Daoy (cell line): ENCODE measurements at regions not wholly inside any gene's neighbourhood (a gene's known extent, or its start where the extent isn't known, plus 50 kb on each side); places are given as distances from the start of the nearest gene placed in this dataset.
"Not testable (repeated sequence)": the region's sequence is repeated elsewhere in the genome, so short reads cannot be mapped to it uniquely, and the experiment has no call there.

Experiments
- DNase-seq: peaks from one replicate; pipeline ENCODE4 v3.0.0-alpha.2; 2015; ENCODE audit warnings: low read depth

GRCh38 chr15:77877869-77878577 lies 199.5 kb downstream of the TBC1D2B start:
- no peak for DNase-seq

- not testable (repeated sequence) for DNase-seq
Measured at GRCh38 chr15:77876107-77876820, 201.2 kb downstream of the TBC1D2B start.

DNA sequence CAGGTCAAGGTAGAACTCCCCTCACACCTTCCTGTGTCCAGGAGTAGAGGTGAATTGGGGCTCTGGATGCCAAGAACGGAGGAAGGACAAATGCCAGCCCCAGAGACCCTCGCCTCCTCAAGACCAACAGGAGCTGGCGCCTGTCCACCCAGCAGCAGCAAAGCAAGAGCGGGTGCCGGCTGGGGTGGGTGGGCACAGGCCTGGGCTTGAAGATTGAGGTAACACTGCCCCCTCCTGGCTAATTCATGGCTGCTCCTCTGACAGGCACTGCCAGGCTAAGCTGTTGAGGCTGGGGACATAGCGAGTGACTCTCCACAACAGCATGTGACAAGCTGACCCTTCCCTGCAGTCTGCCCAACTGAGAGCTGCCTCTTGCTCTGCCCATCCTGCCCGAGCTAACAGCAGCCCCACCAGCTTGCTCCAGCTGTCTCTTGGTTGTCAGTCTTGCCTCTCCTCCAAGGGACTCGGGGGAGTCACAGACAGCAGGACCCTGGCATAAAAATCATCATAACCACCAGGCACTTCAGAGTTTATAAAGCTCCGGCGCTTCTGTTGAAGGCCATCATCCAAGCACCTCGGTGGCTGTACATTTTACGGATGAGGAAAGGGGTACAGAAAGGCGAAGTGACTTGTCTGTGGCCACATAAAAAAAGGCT lies 202.3 kb downstream of the TBC1D2B start:
- peak; percentile 63 for DNase-seq

DNA sequence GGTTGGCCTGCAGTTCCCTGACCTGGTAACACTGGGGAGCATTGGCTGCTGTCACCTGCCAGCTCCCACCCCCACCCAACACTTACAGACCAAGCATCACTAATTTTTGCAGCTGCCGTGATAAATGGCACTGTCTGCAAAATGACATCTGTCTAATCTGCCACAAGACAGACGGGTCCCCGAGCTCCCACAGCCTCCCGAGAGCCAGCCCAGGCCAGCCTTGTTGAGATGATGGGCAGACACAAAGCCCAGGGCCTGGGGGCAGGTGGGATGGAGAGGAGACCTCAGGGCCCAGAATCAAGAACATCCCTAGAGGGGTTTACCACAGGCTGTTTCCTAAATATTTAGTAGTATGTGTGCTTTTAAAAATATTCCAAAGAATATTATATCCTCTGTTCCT lies 203.4 kb downstream of the TBC1D2B start:
- no peak for DNase-seq

DNA sequence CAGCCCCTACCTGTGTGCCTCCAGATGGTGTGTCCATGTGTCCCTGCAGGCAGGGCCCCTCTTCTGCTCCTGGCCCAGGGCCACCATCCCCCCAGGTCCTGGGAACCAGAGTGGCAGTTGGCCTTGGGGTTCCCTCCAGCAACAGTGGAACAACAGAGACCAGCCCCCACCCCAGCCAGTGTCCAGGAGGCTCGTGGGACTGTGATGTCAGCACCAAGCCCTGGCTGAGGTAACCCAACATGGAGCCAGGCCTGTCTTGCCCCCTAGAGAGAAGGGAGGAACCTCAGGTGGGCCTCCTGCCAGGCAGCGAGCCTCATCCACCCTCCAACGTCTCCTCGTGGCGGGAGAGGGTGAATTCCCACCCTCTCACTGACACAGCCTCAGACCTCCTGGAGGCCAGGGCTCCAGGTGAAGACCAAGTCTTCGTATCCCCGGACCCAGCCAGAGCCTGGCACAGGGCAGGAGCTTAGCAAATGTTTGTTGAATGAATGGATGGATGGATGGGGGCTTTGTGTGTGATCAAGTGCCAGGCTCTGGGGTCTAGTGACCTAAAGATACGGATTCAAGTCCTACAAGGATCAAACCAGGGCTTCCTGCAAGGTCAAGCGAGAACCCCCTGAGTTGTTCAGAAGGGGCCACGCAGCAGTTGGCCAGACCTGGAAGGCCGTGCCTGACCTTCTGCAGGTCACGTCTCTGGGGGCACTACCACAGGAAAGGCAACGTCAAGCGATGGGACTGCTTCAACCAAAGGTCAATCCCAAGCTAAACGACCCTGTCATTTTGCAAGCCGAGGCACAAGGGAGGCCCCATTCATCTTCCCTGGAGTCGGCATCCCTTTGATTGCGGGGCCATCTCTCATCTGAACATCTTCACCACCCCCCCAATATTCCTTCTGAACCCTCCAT lies 204.7 kb downstream of the TBC1D2B start:
- DNase-seq: not testable (repeated sequence)

GRCh38 chr15:77871852-77872371 lies 205.6 kb downstream of the TBC1D2B start:
- no peak for DNase-seq

GRCh38 chr15:77870195-77871065 lies 207.1 kb downstream of the TBC1D2B start:
- peak; percentile 72 for DNase-seq

DNA sequence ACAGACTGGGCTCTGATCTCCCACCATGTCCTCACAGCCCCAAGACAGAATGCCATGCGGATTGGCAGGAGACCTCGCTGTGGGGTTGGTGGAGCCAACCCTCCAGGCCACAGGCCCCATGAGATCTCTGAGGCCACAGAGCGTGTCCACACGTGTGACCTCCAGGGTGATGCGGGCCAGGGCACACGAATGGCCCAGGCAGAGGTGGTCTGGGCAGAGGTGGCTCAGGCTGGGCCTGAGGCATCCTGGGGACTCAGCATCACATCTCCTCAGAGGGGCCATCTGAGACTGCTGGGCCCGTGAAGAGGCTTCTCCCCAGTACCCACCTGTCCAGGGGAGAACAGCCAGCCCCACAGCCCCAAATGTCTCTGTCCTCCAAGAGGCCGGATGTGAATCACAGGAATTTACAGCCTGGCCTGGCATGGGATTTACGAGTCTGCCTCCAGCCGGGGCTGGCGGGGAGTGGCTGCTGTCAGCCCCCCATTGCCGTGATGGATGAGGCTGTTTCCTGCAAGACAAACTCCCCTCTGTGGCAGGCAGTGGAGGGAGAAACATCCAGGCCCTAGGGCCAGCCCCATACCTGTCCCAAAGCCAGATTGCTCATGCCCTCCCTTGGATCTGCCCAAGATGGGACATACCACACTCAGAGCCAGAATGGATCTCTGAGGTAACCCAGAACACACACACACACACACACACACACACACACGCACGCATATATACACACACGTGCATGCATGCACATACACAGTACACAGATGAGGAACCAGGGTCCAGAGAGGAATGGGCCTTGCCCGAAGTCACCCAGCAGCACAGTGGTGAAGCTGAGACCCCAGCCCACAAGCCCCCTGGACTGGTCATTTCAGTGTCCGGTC lies 208.3 kb downstream of the TBC1D2B start:
- peak; percentile 88 for DNase-seq

GRCh38 chr15:77868048-77868629 lies 209.4 kb downstream of the TBC1D2B start:
- not testable (repeated sequence) for DNase-seq

DNA sequence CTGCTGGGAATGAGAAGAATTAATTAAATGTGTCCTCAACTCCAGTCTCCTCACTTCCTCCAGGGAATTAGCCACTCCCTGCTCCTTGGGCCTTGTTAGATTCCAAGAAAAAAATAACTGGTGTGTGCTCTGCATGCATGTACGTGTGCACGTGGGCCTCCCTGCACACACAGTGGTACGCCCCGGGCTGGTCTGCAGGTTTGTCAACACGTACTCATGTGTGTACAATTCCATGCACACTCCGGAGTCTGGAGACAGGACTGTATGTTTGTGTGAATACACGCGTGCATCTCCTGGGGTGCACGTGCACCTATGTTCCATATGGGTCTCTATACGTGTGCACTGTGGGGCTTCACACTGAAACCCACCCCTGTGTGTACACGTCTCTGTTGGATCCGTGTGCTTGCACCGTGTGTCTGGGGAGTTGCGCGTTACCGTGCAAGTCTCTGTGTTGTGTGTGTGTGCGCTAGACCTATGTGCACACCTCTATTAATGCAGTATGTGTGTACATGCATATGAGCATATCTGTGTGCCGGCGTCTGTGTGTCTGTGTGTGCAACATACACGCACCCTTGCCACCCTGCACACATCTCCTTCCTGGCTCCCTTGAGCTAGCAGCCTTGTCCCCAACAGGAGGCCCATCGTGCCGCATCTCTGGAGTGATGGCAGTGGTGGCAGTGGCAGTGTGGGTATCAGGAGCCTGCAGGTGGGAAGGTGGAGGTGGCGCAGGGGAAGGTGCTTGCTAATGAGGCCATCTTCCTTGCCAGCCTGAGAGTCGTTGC lies 210.1 kb downstream of the TBC1D2B start:
- no peak for DNase-seq

GRCh38 chr15:77866596-77867125 lies 210.8 kb downstream of the TBC1D2B start:
- no peak for DNase-seq

DNA sequence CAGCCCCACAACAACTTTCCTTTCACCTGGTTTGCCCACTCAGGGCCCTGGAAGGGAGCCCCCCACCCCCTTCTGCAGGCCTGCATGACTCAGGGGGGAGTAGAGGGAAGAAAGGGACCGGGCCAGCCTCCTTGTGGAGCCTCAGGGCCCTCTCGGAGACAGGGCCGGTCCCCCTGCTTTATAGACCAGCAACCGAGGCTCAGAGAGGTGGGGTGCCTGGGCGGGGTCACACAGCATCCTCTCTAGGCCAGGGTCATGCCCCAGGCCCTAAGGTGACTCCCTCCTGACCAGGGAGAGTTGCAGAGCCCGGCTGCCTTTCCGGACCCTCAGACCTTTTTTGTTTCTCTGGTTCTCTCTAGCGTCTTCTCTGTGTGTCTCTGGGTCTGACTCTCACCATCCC lies 211.3 kb downstream of the TBC1D2B start:
- DNase-seq: no peak

DNA sequence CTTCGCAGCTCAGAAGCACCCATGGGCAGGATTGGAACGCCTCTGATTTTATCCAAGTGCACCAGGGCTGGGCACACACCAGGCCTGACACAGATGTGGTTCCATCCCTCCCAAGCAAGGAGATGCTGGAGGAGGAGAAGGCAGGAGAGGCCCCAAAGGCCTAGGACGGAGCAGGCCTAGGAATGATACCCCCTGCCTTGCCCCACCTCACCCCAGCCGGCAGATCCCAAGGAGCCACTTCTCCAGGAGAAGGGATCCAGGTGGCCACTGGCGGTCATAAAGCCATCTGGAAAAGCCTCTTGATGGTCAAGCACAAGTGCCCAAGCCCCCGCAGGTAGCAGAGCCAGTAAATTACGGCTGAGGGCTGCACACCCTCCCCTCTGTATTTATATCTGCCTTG lies 211.8 kb downstream of the TBC1D2B start:
- no peak for DNase-seq

- no peak for DNase-seq
Measured at GRCh38 chr15:77865106-77865610, 212.4 kb downstream of the TBC1D2B start.

DNA sequence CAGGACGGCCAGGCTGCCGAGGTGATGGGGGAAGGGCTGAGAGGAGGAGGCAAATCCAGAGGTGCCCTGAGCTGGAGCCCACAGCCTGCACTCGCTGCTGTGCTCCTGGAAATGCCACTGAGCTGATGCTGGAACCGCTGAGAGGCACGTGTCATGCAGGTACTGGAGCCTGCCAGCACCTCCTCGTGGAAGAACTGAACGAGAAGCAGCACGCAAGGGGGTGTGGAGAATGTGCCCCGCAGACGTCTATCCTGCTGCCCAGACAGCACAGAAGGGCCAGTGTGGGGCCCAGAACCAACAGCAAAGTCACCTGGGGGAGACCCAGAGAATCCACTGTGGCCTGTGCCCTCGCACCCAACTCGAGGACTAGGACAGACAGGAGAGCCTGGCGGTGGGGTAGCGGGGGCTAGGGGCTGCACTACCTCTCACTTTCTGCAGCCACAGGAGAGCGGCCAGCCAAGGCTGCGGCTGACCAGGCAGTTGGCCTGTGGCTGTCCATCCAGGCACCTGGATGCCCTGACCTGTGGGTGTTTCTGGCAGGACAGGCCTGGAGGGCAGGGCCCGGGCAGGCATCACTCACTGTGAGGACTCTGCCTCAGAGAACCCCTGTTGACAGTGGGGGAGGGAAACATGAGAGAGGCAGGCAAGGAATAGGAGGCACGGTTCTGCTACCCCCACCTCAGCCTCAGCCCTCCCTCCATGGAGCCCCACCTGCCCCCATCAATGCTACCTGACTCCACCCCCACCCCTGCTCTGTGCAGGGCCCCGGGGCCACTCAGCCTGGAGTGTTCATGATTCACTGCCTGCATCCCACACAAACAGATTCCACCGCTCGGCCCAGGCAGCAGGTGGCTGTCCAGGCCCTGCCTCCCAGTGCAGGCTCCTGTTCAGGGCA lies 213.1 kb downstream of the TBC1D2B start:
- peak; percentile 45 for DNase-seq

DNA sequence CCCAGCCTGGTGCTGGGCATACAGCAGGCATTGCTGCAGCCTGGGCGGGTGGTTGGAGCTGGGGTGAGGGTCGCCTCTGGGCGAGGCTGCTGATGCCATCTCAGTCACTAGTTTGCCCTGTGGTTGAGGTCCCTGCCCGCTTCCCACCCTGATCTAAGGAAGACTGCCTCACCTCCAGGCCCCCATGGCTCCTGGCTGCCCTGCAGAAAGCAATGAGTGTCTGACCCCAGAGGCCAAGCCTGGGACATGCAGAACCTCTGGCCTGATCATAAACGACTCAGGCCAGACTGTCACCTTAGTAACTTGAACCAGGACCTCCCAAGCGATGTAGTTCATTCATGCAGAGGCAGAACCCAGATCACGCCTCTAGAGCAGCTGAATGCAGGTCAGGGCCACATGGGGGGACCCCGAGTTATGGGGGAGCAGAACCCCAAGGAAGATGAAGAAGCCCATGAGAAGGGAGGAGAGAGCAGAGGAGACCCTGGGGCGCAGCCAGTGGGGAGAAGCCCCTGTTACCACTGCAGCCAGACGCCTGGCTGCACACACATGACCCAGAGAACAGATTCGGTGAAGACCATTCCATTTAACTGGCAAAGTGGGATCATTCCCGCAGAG lies 213.9 kb downstream of the TBC1D2B start:
- no peak for DNase-seq
